CD4-positive, CD25-positive, alpha-beta regulatory T cell (primary cell): ENCODE measurements at regions not wholly inside any gene's neighbourhood (a gene's known extent, or its start where the extent isn't known, plus 50 kb on each side); places are given as distances from the start of the nearest gene placed in this dataset.
A peak's percentile ranks its signal among the peaks of the same experiment; 100 is the strongest.

Source experiments
- ATAC-seq, 2 donors: fragments of 150-1000 bp; cut with Tn5 transposase; one replicate each; pipeline ENCODE4 v1.10.0; 2021; ENCODE audit warnings: low read depth in 2 of 2, moderate number of reproducible peaks in 2 of 2, moderate library complexity in 1 of 2
- DNase-seq, 3 donors: peaks; one replicate each; pipeline versions ENCODE4 v3.0.0 to v3.0.0-alpha.2; 2012 to 2022; ENCODE audit warnings: mixed read lengths in 1 of 3
- H3K27ac ChIP-seq: one replicate; pipeline ENCODE4 v1.7.0; 2013; ENCODE audit warnings: mild to moderate bottlenecking, low read length; ENCODE audit not compliant: insufficient read depth, poor library complexity, severe bottlenecking
- H3K27me3 ChIP-seq: one replicate; pipeline ENCODE4 v1.7.0; 2013; ENCODE audit warnings: low read length; ENCODE audit not compliant: control insufficient read depth, insufficient read depth
- H3K36me3 ChIP-seq: one replicate; pipeline ENCODE4 v1.7.0; 2013; ENCODE audit warnings: mild to moderate bottlenecking, low read length, moderate library complexity; ENCODE audit not compliant: control insufficient read depth, insufficient read depth
- H3K4me1 ChIP-seq: 2 replicates; pipeline ENCODE4 v1.7.0; 2013; ENCODE audit warnings: mild to moderate bottlenecking, low read length; ENCODE audit not compliant: insufficient read depth, control insufficient read depth, poor library complexity, severe bottlenecking
- H3K4me3 ChIP-seq: one replicate; pipeline ENCODE4 v1.7.0; 2013; ENCODE audit warnings: low read depth, mild to moderate bottlenecking, low read length, moderate library complexity
- H3K9me3 ChIP-seq, 2 experiments: 1 replicate in 1 of 2; 2 replicates in 1 of 2; pipeline ENCODE4 v1.7.0; 2013; ENCODE audit warnings: low read length in 2 of 2, mild to moderate bottlenecking in 1 of 2, moderate library complexity in 1 of 2; ENCODE audit not compliant: control insufficient read depth in 2 of 2
- H3K27ac Mint-ChIP-seq, 3 donors: one replicate each; pipeline ENCODE4 v1.8.0; 2020 to 2022; ENCODE audit warnings: mild to moderate bottlenecking in 3 of 3, mixed read lengths in 3 of 3, moderate library complexity in 2 of 3
- H3K27me3 Mint-ChIP-seq: one replicate; pipeline ENCODE4 v1.8.0; 2022; ENCODE audit warnings: mild to moderate bottlenecking, mixed read lengths
- H3K36me3 Mint-ChIP-seq: one replicate; pipeline ENCODE4 v1.8.0; 2020; ENCODE audit warnings: mixed read lengths
- H3K4me1 Mint-ChIP-seq, 4 donors: one replicate each; pipeline ENCODE4 v1.8.0; 2020 to 2022; ENCODE audit warnings: mixed read lengths in 4 of 4, mild to moderate bottlenecking in 1 of 4
- H3K4me3 Mint-ChIP-seq, 4 donors: one replicate each; pipeline ENCODE4 v1.8.0; 2020 to 2022; ENCODE audit warnings: mild to moderate bottlenecking in 4 of 4, mixed read lengths in 4 of 4, moderate library complexity in 3 of 4
- H3K9me3 Mint-ChIP-seq, 7 donors: one replicate each; pipeline ENCODE4 v1.8.0; 2020 to 2022; ENCODE audit warnings: mixed read lengths in 7 of 7, mild to moderate bottlenecking in 3 of 7, moderate library complexity in 2 of 7

DNA sequence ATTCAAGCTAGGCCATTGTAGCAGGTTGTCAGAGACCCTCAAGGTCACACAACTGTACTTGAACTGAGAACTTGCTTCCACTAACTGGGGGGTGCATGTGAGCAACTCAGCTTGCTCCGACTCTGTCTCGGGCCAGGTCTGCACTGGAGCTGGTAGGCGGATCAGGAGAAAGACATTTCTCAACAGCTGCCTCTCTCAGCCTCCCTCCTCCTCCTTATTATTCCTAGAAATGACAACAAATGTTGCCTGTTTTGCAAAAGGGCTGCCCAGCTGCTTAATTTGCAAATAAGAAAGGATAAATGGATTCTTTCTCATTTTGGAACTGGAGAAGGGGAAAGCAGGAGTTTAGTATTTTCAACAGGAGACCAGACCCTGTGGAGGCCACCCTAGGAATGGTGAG is 140.5 kb downstream of the RHOU start:
- H3K27me3 Mint-ChIP-seq = peaks cover 5% of the 10 kb centered on the region
- no peak overlapping the region for H3K4me3 ChIP-seq
- H3K27ac Mint-ChIP-seq = no peak overlapping the region
- H3K4me1 Mint-ChIP-seq = no peaks in the 10 kb centered on the region
- H3K4me3 Mint-ChIP-seq = no peak overlapping the region
- no peaks in the 10 kb centered on the region for H3K36me3 ChIP-seq
- no peak overlapping the region for H3K27ac ChIP-seq
- no peaks in the 10 kb centered on the region for H3K36me3 Mint-ChIP-seq
- no peaks in the 10 kb centered on the region for H3K4me1 ChIP-seq
- ATAC-seq (no peak), DNase-seq (no peak)
- H3K27me3 ChIP-seq = no peaks in the 10 kb centered on the region
- peaks cover 0 to 5% (median 0%) of the 10 kb centered on the region in 7 donors for H3K9me3 Mint-ChIP-seq
- H3K9me3 ChIP-seq = no peaks in the 10 kb centered on the region

DNA sequence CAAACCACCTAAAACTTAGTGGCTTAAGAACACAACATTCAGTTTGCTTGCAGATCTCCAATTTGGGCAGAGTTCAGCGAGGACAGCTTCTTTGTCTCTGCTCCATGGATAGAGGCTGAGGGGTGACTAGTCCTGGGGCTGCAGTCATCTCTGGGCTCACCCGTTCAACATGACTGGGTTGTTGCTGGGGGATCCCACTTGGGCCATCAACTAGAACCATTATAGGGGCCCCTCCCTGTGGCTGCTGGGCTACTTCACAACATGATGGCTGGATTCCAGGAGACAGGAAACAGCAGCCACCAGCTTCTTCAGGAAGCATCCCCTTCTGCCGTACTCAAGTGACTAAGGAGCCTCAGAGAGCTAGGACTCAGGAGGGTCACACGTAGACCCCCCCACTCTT is 140.9 kb downstream of the RHOU start:
- H3K27me3 Mint-ChIP-seq = peaks cover 5% of the 10 kb centered on the region
- Histone ChIP-seq H3K4me1 (no peaks in the 10 kb centered on the region), H3K36me3 (no peaks in the 10 kb centered on the region), H3K27ac (no peak overlapping the region), H3K4me3 (no peak overlapping the region), H3K27me3 (no peaks in the 10 kb centered on the region), H3K9me3 (no peaks in the 10 kb centered on the region)
- H3K36me3 Mint-ChIP-seq = no peaks in the 10 kb centered on the region
- no peak for DNase-seq
- no peaks in the 10 kb centered on the region for H3K4me1 Mint-ChIP-seq
- peaks cover 0 to 5% (median 0%) of the 10 kb centered on the region in 7 donors for H3K9me3 Mint-ChIP-seq
- H3K27ac Mint-ChIP-seq = no peak overlapping the region
- H3K4me3 Mint-ChIP-seq = no peak overlapping the region
- no peak for ATAC-seq

DNA sequence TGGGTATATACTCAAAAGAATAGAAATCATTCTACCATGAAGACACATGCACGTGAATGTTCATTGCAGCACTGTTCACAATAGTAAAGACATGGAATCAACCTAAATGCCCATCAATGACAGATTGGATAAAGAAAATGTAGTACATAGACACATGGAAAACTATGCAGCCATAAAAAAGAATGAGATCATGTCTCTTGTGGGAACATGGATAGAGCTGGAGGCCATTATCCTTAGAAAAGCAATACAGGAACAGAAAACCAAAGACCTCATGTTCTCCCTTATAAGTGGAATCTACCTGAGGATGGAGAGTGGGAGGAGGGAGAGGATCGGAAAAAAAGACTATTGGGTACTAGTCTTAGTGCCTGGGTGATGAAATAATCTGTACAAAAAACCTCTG is 143.9 kb downstream of the RHOU start:
- no peak for ATAC-seq
- Mint-ChIP-seq H3K27ac (no peak overlapping the region), H3K4me1 (no peaks in the 10 kb centered on the region), H3K36me3 (no peaks in the 10 kb centered on the region), H3K9me3 (peaks cover 0 to 5% (median 0%) of the 10 kb centered on the region in 7 donors), H3K4me3 (no peak overlapping the region), H3K27me3 (peaks cover 13% of the 10 kb centered on the region)
- Histone ChIP-seq H3K4me1 (no peaks in the 10 kb centered on the region), H3K27ac (no peak overlapping the region), H3K27me3 (no peaks in the 10 kb centered on the region), H3K36me3 (no peaks in the 10 kb centered on the region), H3K9me3 (no peaks in the 10 kb centered on the region), H3K4me3 (no peak overlapping the region)
- DNase-seq = no peak

DNA sequence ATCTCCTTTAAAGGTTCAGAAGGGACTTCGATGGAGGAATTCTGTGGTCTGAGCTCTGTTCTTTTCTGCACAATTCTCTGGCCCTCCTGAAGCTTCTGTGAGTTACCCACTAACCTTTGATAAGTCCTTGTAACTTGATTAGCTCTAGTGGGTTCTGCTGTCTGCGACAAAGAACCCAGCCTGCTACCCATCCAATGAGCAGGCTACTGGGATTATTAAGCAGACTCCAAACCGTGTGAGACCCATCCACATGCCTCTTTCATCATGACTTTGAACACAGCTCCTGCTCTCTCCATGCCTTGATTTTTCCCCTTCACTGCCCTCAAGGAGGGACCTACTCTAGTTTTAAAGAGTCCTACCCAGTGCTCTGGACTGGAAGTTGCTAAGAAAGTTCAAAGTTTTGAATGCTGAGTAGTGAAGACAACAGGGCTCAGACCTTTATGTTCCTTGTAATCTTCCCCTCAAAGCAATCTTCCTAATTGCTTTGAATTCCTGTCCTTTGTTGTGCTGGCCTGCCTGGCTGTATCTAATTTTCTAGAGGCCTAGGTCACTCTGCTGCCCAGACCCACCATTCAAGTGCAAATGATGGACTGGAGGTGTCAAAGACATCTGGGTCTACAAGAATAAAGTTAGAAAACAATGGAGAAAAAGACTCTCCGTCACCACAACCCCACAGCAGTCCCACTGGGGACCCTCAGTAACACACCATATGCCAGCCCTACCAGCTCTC is 146.9 kb downstream of the RHOU start:
- peaks cover 0 to 6% (median 0%) of the 10 kb centered on the region in 7 donors for H3K9me3 Mint-ChIP-seq
- no peaks in the 10 kb centered on the region for H3K9me3 ChIP-seq
- no peak for DNase-seq

DNA sequence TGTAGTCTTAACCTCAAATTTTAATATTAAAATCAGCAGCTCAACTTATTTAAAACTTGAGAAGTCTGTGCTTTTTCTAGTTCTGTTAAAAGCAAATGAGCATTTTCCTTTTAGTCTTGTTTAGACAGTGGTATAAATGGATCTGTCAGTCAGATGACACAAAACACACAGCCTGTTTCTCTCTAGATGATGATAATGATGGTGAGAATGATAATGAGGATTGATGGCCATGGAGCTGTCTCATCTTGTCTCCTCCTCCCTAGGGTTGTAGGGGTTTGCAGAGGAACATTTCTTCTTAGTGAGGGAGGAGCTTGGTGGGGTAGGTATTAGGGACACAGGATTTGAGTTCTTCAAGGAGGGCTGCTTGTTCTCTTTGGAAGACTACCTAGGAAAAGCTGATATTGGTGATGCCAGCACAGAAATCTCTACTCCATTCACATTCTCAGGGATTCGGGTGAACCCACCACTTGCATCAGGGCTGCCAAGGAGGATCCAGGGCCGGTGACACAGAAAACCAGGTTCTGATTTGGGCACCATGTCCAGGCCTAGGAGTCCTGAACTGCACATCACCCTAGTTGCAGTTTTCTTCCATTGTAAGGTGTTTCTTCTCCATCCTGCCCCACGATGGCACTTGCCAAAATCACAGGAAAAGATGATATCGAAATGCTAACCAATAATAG is 147.6 kb downstream of the RHOU start:
- Histone ChIP-seq H3K27ac (no peak overlapping the region), H3K27me3 (no peaks in the 10 kb centered on the region), H3K4me3 (no peak overlapping the region), H3K36me3 (no peaks in the 10 kb centered on the region), H3K9me3 (no peaks in the 10 kb centered on the region), H3K4me1 (no peaks in the 10 kb centered on the region)
- no peak for DNase-seq
- Mint-ChIP-seq H3K4me1 (no peaks in the 10 kb centered on the region), H3K27ac (no peak overlapping the region), H3K4me3 (no peak overlapping the region), H3K9me3 (peaks cover 0 to 6% (median 0%) of the 10 kb centered on the region in 7 donors), H3K27me3 (peaks cover 16% of the 10 kb centered on the region), H3K36me3 (no peaks in the 10 kb centered on the region)
- ATAC-seq = no peak

More for the DNA sequence above, 146.9 kb downstream of the RHOU start:
- Mint-ChIP-seq H3K4me1 (no peaks in the 10 kb centered on the region), H3K27me3 (peaks cover 16% of the 10 kb centered on the region), H3K4me3 (no peak overlapping the region), H3K27ac (no peak overlapping the region), H3K36me3 (no peaks in the 10 kb centered on the region)
- Histone ChIP-seq H3K4me3 (no peak overlapping the region), H3K4me1 (no peaks in the 10 kb centered on the region), H3K27ac (no peak overlapping the region), H3K27me3 (no peaks in the 10 kb centered on the region), H3K36me3 (no peaks in the 10 kb centered on the region)
- no peak for ATAC-seq

DNA sequence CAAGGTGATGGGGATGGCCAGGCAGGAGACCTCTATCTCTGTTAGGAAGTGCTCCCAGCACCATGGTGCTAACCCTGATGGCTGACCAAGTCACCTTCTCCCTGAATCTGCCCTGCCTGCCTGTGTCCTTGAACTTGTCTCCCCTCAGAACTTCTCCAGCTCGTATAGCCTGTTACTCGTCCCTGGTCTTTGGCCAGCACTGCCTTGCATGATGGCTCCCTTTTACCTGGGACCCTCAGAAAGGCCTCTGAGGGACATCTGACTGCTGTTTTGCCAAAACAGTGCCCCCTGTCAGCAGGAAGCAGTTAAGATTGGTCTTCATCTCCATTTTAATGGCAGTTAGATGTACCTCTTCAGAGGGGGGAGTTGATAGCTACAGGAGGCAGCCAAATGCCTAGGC is 148.3 kb downstream of the RHOU start:
- DNase-seq (no peak), ATAC-seq (no peak)
- peaks cover 2% of the 10 kb centered on the region for H3K27me3 ChIP-seq
- H3K27ac ChIP-seq = no peak overlapping the region
- no peaks in the 10 kb centered on the region for H3K36me3 ChIP-seq
- H3K4me1 ChIP-seq = no peaks in the 10 kb centered on the region
- H3K4me3 ChIP-seq = no peak overlapping the region
- peaks cover 0 to 6% (median 0%) of the 10 kb centered on the region in 7 donors for H3K9me3 Mint-ChIP-seq
- no peaks in the 10 kb centered on the region for H3K9me3 ChIP-seq
- no peaks in the 10 kb centered on the region for H3K36me3 Mint-ChIP-seq
- no peak overlapping the region for H3K27ac Mint-ChIP-seq
- peak overlapping the region in 1 of 4 donors; percentile 51 for H3K4me3 Mint-ChIP-seq
- H3K27me3 Mint-ChIP-seq = peaks cover 16% of the 10 kb centered on the region
- no peaks in the 10 kb centered on the region for H3K4me1 Mint-ChIP-seq

DNA sequence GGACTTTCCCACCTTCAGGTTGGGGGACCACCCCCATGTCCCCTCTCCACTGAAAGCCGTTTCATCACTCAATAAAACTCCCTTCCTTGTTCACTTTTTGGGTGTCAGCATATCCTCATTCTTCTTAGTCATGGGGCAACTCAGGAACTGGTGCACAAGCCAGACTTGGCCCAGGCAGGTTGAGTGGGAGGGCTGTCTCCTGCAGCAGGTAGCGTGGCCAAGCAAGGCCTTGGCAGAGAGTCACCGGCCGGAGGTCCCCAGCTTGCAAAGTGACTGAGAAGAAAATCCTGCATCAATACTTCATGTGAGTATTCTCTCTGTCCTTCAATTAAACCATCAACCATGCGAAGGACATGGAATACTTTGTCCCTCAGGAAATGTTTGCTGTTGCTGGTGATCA is 148.9 kb downstream of the RHOU start:
- Histone ChIP-seq H3K27me3 (peaks cover 4% of the 10 kb centered on the region), H3K36me3 (no peaks in the 10 kb centered on the region), H3K27ac (no peak overlapping the region), H3K9me3 (no peaks in the 10 kb centered on the region), H3K4me1 (no peaks in the 10 kb centered on the region), H3K4me3 (no peak overlapping the region)
- Mint-ChIP-seq H3K9me3 (peaks cover 0 to 6% (median 0%) of the 10 kb centered on the region in 7 donors), H3K27ac (no peak overlapping the region), H3K27me3 (peaks cover 19% of the 10 kb centered on the region), H3K36me3 (no peaks in the 10 kb centered on the region), H3K4me1 (no peaks in the 10 kb centered on the region), H3K4me3 (no peak overlapping the region)
- ATAC-seq (no peak), DNase-seq (no peak)
